HG03196 (cell line): ENCODE measurements at regions not wholly inside any gene's neighbourhood (a gene's known extent, or its start where the extent isn't known, plus 50 kb on each side); places are given as distances from the start of the nearest gene placed in this dataset.
"Not testable (repeated sequence)": the region's sequence is repeated elsewhere in the genome, so short reads cannot be mapped to it uniquely, and the experiment has no call there.

ENCODE experiments used
- ATAC-seq: cut with Tn5 transposase; IDR thresholded peaks from one replicate; pipeline ENCODE4 v1.9.1; 2021; ENCODE audit not compliant: unreplicated experiment

- no peak for ATAC-seq
Observed at GRCh38 chr2:195572895-195573683, 83.9 kb upstream of the SLC39A10 start.

DNA sequence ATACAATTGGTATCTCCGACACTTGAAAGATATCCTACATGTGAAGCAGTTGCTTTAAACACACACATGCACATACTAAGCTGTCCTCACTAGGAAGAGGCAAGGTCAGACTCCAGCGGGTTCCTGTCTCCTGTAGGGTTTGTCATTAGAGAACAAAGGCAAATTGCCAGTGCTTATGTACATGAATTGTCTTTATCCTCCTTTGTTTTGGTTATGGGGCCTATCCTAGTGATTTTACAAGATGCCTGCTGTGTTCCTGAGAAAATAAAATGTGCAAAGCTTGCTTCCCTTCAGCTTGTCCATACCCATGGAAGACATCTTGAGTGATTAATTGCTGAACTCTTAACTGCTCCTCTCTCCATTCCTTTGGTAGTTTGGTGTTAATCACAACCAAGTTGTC is 86.7 kb upstream of the SLC39A10 start:
- no peak for ATAC-seq

- ATAC-seq, result no peak
Observed at GRCh38 chr2:195569255-195569654, 87.8 kb upstream of the SLC39A10 start.

- not testable (repeated sequence) for ATAC-seq
Observed at GRCh38 chr2:195564625-195565135, 92.3 kb upstream of the SLC39A10 start.

DNA sequence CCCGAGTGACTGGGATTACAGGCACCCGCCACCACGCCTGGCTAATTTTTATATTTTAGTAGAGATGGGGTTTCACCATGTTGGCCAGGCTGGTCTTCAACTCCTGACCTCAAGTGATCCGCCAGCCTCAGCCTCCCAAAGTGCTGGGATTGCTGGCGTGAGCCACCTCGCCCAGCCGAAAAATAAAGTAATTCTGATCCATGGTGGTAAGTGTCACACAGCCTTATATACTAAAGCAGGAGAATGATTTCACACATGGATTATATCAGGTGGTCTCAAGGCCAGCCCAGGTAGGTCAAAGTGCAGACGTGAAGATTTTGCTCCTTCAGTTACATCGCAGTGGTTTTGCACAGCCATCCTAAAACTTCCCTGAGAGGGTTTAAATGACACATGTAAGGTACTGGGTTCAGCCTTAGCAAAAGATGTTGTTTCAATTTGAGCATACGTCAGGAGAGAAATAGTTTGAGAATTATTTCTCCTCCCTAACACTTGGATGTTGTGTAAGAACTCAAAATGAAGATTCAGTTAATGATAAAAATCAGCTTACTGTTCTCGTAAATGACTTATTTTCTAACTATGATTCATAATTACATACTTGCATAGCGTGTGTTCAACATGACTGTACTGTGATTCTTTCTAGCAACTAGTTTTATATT is 93.0 kb upstream of the SLC39A10 start:
- no peak for ATAC-seq

DNA sequence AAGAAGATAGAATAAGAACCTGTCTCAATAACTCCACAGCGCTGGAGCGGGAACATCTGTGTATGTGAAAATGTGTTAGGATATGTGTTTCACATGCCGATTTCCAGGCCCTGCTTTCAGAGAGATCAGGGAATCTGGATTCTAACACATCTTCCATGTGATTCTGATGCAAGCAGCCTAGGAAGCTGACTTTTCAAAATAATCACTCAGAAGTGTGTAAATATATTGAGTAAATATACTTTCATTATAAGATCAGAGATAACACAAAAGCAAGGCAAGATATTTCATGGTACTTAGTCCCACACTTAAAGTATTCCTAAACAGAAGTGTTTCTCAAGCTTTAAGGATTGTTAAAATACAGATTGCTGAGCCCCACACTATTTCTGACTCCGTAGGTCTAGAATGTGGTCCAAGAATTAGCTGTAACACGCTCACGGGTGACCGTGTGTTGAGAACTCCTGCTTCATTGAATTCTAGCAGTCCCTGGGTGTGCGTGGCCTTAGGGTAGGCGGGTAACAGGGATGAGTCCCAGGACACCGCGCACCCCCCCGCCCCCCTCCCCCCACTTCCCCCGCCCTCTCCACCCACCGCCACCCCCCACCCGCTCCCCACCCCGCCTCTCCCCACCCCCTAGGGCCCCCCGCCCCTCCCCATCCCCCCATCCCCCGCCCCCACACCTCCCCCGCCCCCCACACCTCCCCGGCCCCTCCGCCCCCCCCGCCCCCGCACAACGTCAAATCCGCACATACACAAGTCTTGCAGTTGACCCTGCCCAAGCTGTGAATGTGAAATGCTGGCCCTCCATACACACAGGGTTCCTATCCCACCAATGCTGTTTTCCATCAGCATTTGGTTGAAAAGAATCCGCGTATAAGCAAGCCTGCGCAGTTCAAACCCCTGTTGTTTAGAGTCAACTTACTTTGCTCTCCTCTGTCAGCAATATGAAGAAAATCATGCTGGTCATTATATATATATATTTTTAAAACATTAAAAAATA is 94.2 kb upstream of the SLC39A10 start:
- ATAC-seq, result no peak

GRCh38 chr2:195561116-195561921 is 95.7 kb upstream of the SLC39A10 start:
- peak; percentile 49 for ATAC-seq

DNA sequence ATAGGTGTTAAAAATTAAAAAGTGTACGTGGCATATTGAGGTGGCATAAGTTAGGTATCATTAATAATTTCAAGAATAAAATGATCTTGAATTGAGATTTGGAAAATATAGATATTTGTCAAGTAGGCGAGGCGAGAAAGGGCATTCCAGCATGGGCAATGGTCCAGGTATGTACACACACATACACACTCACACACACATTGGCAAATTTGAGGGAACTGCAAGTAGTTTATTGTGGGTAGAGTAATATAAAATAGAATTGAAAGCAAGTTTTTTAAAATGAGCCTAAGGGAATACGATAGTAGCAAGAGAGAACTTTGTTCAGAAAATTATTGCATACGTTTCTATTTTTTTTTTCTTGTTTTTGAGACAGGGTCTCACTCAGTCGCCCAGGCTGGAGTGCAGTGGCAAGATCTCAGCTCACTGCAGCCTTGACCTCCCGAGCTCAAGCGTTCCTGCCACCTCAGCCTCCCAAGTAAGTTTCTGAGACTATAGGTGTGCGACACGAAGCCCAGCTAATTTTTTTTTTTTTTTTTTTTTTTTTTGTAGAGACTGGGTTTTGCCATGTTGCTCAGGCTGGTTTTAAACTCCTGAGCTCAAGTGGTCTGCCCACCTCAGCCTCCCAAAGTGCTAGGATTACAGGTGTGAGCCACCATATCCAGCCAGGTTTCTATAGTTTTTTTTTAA is 96.7 kb upstream of the SLC39A10 start:
- ATAC-seq, result no peak

GRCh38 chr2:195559431-195559914 is 97.6 kb upstream of the SLC39A10 start:
- peak; percentile 86 for ATAC-seq

- ATAC-seq, result no peak
Observed at GRCh38 chr2:195555971-195556370, 101.1 kb upstream of the SLC39A10 start.

- ATAC-seq, result no peak
Observed at GRCh38 chr2:195552581-195552980, 104.4 kb upstream of the SLC39A10 start.

- no peak for ATAC-seq
Observed at GRCh38 chr2:195548198-195548940, 108.7 kb upstream of the SLC39A10 start.

GRCh38 chr2:195547268-195547840 is 109.7 kb upstream of the SLC39A10 start:
- not testable (repeated sequence) for ATAC-seq

DNA sequence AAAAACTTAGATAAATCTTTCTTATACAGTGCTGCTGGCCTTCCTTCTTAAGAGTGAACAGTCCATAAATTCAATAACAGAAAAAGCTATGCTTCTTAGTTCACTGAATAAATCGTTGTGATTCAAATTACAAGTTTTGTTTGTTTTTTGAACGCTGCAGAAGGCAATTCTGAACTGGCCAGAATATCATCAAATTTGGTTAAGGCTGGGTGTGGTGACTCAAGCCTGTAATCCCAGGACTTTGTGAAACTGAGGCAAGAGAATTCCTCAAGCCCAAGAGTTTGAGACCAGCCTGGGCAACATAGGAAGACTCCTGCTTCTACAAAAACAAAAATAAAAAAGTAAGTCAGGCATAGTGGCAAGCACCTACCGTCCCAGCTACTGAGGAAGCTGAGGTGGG is 111.2 kb upstream of the SLC39A10 start:
- no peak for ATAC-seq

GRCh38 chr2:195543902-195544894 is 112.8 kb upstream of the SLC39A10 start:
- ATAC-seq, result peak; percentile 95

DNA sequence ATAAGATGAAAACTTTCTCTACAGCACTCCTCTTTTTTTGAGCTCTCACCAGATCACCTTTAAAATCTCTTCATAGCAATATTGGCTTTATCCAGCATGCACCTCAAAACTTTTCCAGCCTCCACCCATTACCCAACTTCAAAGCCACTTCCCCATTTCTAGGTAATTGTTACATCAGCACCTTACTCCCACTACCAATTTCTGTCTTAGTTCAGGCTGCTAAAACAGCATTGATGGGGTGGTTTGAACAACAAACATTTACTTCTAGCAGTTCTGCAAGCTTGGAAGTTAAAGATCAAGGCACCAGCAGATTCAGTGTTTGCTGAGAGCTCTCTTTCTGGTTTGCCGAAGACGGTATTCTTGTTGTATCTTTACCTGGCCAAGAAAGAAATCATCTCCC is 114.0 kb upstream of the SLC39A10 start:
- ATAC-seq, result no peak

- no peak for ATAC-seq
Observed at GRCh38 chr2:195542067-195542466, 115.0 kb upstream of the SLC39A10 start.
